Osteoblast (primary cell): ENCODE measurements at regions not wholly inside any gene's neighbourhood (a gene's known extent, or its start where the extent isn't known, plus 50 kb on each side); places are given as distances from the start of the nearest gene placed in this dataset.

Experiments
- DNase-seq: peaks from one replicate; pipeline ENCODE4 v3.0.0; 2011; ENCODE audit warnings: low spot score, mixed read lengths; ENCODE audit not compliant: insufficient read length; ENCODE audit errors: missing footprints
- H2AFZ ChIP-seq: 2 replicates; pipeline ENCODE4 v1.6.0; 2011; ENCODE audit warnings: mild to moderate bottlenecking, low read length
- H3K27ac ChIP-seq: 2 replicates; pipeline ENCODE4 v1.5.1; 2011; ENCODE audit warnings: mild to moderate bottlenecking, low read depth, low read length, moderate library complexity
- H3K27me3 ChIP-seq: 2 replicates; pipeline ENCODE4 v1.6.0; 2012; ENCODE audit warnings: mild to moderate bottlenecking, control low read depth, inconsistent platforms, low read length, moderate library complexity; ENCODE audit not compliant: insufficient read depth
- H3K36me3 ChIP-seq: 2 replicates; pipeline ENCODE4 v1.5.1; 2011; ENCODE audit warnings: mild to moderate bottlenecking, low read length, control low read depth, moderate library complexity; ENCODE audit not compliant: insufficient read depth
- H3K4me1 ChIP-seq: 2 replicates; pipeline ENCODE4 v1.5.1; 2011; ENCODE audit warnings: mild to moderate bottlenecking, low read length, control low read depth, moderate library complexity; ENCODE audit not compliant: insufficient read depth
- H3K4me2 ChIP-seq: 2 replicates; pipeline ENCODE4 v1.6.0; 2011; ENCODE audit warnings: mild to moderate bottlenecking, low read length; ENCODE audit not compliant: insufficient read depth
- H3K4me3 ChIP-seq: fragments of 200-600 bp; sonication (generic); 3 replicates; pipeline ENCODE4 v1.5.1; 2012; ENCODE audit warnings: mild to moderate bottlenecking, low read length, inconsistent platforms; ENCODE audit not compliant: insufficient read depth
- H3K79me2 ChIP-seq: 2 replicates; pipeline ENCODE4 v1.6.0; 2012; ENCODE audit warnings: mild to moderate bottlenecking, low read length, control low read depth, inconsistent platforms; ENCODE audit not compliant: insufficient read depth
- H3K9me3 ChIP-seq: 2 replicates; pipeline ENCODE4 v1.5.1; 2011; ENCODE audit warnings: low read depth, low read length, control low read depth
- H4K20me1 ChIP-seq: 2 replicates; pipeline ENCODE4 v1.6.0; 2012; ENCODE audit warnings: mild to moderate bottlenecking, low read length, control low read depth; ENCODE audit not compliant: insufficient read depth
- TF ChIP-seq, protein P1 (sequence below): IDR thresholded peaks from 2 replicates; pipeline ENCODE4 v1.5.1; 2011; ENCODE audit warnings: mild to moderate bottlenecking, low read depth, low read length, moderate library complexity; ENCODE audit errors: extremely low read depth

DNA sequence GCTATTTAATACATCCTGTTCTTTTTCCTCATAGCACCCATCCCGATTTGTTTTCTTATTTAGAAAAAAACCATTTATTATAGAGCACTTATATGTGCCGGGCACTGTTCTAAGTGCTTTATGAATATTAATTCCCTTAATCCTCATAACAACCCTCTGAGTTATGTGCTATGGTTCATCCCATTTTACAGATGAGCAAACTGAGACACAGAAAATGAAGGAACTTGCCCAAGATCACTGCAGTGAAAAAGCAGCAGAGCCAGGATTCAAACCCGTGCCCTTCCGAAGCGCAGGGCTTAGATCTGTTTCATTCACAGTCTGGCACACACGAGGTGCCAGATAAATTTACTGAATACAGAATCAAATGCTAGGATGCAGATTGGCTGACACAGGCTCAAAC is 85.1 kb upstream of the ZC3H12A start:
- TF ChIP-seq, protein P1, sequence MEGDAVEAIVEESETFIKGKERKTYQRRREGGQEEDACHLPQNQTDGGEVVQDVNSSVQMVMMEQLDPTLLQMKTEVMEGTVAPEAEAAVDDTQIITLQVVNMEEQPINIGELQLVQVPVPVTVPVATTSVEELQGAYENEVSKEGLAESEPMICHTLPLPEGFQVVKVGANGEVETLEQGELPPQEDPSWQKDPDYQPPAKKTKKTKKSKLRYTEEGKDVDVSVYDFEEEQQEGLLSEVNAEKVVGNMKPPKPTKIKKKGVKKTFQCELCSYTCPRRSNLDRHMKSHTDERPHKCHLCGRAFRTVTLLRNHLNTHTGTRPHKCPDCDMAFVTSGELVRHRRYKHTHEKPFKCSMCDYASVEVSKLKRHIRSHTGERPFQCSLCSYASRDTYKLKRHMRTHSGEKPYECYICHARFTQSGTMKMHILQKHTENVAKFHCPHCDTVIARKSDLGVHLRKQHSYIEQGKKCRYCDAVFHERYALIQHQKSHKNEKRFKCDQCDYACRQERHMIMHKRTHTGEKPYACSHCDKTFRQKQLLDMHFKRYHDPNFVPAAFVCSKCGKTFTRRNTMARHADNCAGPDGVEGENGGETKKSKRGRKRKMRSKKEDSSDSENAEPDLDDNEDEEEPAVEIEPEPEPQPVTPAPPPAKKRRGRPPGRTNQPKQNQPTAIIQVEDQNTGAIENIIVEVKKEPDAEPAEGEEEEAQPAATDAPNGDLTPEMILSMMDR = no peak
- DNase-seq = no peak
- H3K36me3 ChIP-seq = no peaks in the 10 kb centered on the region
- no peak overlapping the region for H3K4me3 ChIP-seq
- H4K20me1 ChIP-seq = no peaks in the 10 kb centered on the region
- H3K79me2 ChIP-seq = no peaks in the 10 kb centered on the region
- no peaks in the 10 kb centered on the region for H3K27me3 ChIP-seq
- H3K27ac ChIP-seq = no peak overlapping the region
- H3K9me3 ChIP-seq = no peaks in the 10 kb centered on the region
- no peaks in the 10 kb centered on the region for H3K4me1 ChIP-seq
- H2AFZ ChIP-seq = no peak overlapping the region
- no peak overlapping the region for H3K4me2 ChIP-seq

DNA sequence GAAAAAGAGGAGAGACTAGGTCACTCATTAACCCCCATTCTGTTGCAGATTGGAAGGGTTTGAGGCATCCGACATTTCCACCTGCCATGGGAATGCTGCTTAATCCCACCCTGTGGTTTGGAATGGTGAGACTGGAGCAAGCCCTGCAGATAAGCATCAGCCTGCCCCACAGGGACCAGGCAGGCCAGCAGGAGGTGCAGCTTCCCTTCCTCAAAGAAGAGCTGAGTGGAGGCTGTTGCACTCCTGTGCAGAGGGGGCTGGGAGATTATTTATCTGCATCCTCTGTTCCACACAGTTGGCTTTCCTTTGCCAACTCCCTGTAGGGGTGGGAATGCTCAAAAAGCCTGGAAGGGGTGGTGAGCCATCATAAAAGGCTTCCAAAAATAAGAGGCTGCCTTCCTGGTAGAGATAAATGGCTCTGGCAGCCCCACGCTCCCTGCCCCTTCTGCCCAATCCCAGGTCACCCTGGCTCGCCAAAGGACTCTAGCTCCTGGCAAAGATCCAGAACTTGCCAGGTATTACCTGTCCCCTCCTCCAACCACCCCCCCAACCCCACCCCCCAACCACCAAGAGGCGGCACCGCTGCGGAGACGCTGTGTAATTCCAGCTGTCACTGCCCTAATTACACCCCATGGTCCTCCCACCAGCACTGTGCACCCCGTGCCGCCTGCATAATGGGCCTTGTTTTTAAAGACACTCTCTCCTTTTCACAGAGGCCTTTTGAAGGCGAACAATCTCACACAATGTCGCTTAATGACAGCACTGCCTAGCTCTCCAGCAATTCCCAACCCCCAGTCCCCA is 83.0 kb upstream of the ZC3H12A start:
- Histone ChIP-seq H3K36me3 (no peaks in the 10 kb centered on the region), H3K9me3 (no peaks in the 10 kb centered on the region), H3K4me3 (no peak overlapping the region), H2AFZ (no peak overlapping the region), H3K4me1 (no peaks in the 10 kb centered on the region), H3K27ac (no peak overlapping the region), H3K4me2 (no peak overlapping the region), H3K27me3 (peaks cover 3% of the 10 kb centered on the region), H4K20me1 (no peaks in the 10 kb centered on the region), H3K79me2 (no peaks in the 10 kb centered on the region)
- DNase-seq = no peak
- TF ChIP-seq, protein P1 = no peak

DNA sequence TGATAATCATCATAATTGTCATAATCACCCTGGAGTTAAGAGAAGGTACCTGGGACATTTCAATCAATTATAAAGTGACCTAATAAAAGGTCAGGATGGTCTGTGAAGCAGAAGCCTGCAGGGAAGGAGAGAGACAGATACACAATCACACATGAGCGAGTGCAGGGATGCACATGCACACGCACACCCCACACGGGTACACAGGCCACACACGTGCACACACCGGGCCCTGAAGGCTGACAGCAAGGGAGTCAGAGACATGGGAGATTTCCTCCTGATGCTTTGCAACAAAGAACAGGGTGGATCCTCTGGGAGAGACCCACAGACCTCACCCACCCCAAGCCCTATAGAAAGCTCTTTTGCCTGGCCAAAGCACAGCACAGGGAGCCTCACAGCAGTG is 82.3 kb upstream of the ZC3H12A start:
- Histone ChIP-seq H2AFZ (no peak overlapping the region), H4K20me1 (no peaks in the 10 kb centered on the region), H3K4me3 (no peak overlapping the region), H3K9me3 (no peaks in the 10 kb centered on the region), H3K27me3 (peaks cover 3% of the 10 kb centered on the region), H3K4me2 (no peak overlapping the region), H3K4me1 (no peaks in the 10 kb centered on the region), H3K79me2 (no peaks in the 10 kb centered on the region), H3K36me3 (no peaks in the 10 kb centered on the region), H3K27ac (no peak overlapping the region)
- TF ChIP-seq, protein P1 = no peak
- peak; percentile 59 for DNase-seq

DNA sequence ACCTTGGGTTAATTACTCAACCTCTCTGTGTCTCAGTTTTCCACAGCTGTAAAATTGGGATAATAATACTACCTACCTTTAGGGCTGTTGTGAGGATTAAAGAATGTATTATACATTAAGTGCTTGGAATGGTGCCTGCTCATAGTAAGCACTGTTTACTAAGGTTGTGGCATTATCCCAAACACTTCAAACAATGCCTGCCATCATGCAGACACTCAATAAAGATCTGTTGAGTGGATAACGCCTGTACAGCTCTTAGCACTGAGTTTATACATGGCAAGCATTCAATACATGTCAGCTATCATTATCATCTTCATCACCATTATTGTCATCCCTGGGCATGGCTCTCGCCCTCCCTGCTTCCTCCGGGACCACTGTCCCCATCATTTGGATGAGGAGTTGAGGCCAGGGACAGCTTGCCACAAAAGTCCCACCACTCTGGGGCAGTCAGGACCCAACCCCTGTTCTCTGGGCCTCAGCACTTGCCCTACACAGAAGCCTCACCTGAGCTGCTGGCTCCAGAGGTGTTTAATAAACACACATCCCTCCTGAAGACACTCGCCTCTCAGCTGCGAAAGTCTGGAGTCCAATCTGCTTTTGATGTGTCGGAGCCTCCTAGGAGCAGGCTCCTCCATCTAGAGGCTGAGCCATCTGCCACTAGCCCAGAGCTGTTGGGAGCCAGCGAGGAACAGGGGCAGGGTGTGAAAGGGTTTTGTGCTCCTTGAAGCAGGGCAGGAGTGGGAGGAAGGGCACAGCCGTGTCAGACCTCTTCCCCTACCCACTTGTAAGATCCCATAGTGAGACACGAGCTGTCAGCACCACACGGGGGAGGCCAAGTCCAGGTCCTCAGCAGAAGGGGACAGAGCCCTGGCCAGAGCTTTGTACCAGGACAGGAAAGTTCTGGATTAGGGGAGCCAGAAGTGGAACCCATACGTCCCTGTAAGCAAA is 80.9 kb upstream of the ZC3H12A start:
- Histone ChIP-seq H3K36me3 (no peaks in the 10 kb centered on the region), H3K27me3 (peaks cover 3% of the 10 kb centered on the region), H3K4me3 (no peak overlapping the region), H3K27ac (no peak overlapping the region), H3K4me2 (no peak overlapping the region), H4K20me1 (no peaks in the 10 kb centered on the region), H3K4me1 (no peaks in the 10 kb centered on the region), H2AFZ (no peak overlapping the region), H3K79me2 (no peaks in the 10 kb centered on the region), H3K9me3 (no peaks in the 10 kb centered on the region)
- peak; percentile 67 for DNase-seq
- TF ChIP-seq, protein P1 = no peak
